HUES64 (cell line): ENCODE measurements at regions not wholly inside any gene's neighbourhood (a gene's known extent, or its start where the extent isn't known, plus 50 kb on each side); places are given as distances from the start of the nearest gene placed in this dataset.

Experiments used
- H3K27ac ChIP-seq: 2 replicates; pipeline ENCODE4 v1.7.0; 2013; ENCODE audit warnings: low read depth, low read length, inconsistent platforms
- H3K27me3 ChIP-seq: 2 replicates; pipeline ENCODE4 v1.6.1; 2013; ENCODE audit warnings: mild to moderate bottlenecking, low read length; ENCODE audit not compliant: insufficient read depth
- H3K36me3 ChIP-seq: 2 replicates; pipeline ENCODE4 v1.6.1; 2013; ENCODE audit warnings: mild to moderate bottlenecking, low read length; ENCODE audit not compliant: insufficient read depth
- H3K4me1 ChIP-seq: 2 replicates; pipeline ENCODE4 v1.6.1; 2013; ENCODE audit warnings: mild to moderate bottlenecking, low read length, moderate library complexity; ENCODE audit not compliant: insufficient read depth
- H3K4me3 ChIP-seq: 2 replicates; pipeline ENCODE4 v1.5.1; 2013; ENCODE audit warnings: mild to moderate bottlenecking, low read length, moderate library complexity
- H3K9ac ChIP-seq: 2 replicates; pipeline ENCODE4 v1.6.1; 2013; ENCODE audit warnings: mild to moderate bottlenecking, low read depth, low read length
- H3K9me3 ChIP-seq: 2 replicates; pipeline ENCODE4 v1.6.1; 2013; ENCODE audit warnings: low read depth, low read length; ENCODE audit not compliant: insufficient read depth
- WGBS: fragments of 150-250, 120-280 bp; methylation state at CpG from one replicate; pipeline ENCODE4 v1.1.7; 2013; ENCODE audit warnings: missing lambda C conversion rate; 5-methylcytosine and 5-hydroxymethylcytosine counted together

- no peak overlapping the region for H3K27ac ChIP-seq
- H3K36me3 ChIP-seq = no peaks in the 10 kb centered on the region
- H3K4me1 ChIP-seq = no peaks in the 10 kb centered on the region; the same call in 1 of the 2 replicates
- H3K27me3 ChIP-seq = peaks cover 10% of the 10 kb centered on the region
- H3K9ac ChIP-seq = no peak overlapping the region
- 92% methylated on average over 8 of the region's 8 CpGs for WGBS
- H3K9me3 ChIP-seq = peaks cover 8% of the 10 kb centered on the region
- no peak overlapping the region for H3K4me3 ChIP-seq
These were observed 51.7 kb upstream of the LEP start for GRCh38 chr7:128189231-128189930.

GRCh38 chr7:128190051-128190647, 50.9 kb upstream of the LEP start:
- Histone ChIP-seq H3K27me3 (peaks cover 8% of the 10 kb centered on the region; the same call in 1 of the 2 replicates), H3K9ac (no peak overlapping the region), H3K9me3 (peaks cover 15% of the 10 kb centered on the region), H3K4me1 (no peaks in the 10 kb centered on the region; the same call in 1 of the 2 replicates), H3K27ac (no peak overlapping the region), H3K36me3 (no peaks in the 10 kb centered on the region), H3K4me3 (no peak overlapping the region)
- 86% methylated on average over 7 of the region's 7 CpGs for WGBS

- Histone ChIP-seq H3K27me3 (peaks cover 8% of the 10 kb centered on the region; the same call in 1 of the 2 replicates), H3K9me3 (peaks cover 24% of the 10 kb centered on the region), H3K9ac (no peak overlapping the region), H3K27ac (no peak overlapping the region), H3K4me1 (no peaks in the 10 kb centered on the region; the same call in 1 of the 2 replicates), H3K4me3 (no peak overlapping the region), H3K36me3 (no peaks in the 10 kb centered on the region)
- WGBS = 89% methylated on average over 7 of the region's 7 CpGs
These were observed 49.8 kb upstream of the LEP start for GRCh38 chr7:128191136-128191844.
